ENCODE measurements at regions not wholly inside any gene's neighbourhood (a gene's known extent, or its start where the extent isn't known, plus 50 kb on each side); places are given as distances from the start of the nearest gene placed in this dataset.
"Not testable (repeated sequence)": the region's sequence is repeated elsewhere in the genome, so short reads cannot be mapped to it uniquely, and the experiment has no call there.

DNA sequence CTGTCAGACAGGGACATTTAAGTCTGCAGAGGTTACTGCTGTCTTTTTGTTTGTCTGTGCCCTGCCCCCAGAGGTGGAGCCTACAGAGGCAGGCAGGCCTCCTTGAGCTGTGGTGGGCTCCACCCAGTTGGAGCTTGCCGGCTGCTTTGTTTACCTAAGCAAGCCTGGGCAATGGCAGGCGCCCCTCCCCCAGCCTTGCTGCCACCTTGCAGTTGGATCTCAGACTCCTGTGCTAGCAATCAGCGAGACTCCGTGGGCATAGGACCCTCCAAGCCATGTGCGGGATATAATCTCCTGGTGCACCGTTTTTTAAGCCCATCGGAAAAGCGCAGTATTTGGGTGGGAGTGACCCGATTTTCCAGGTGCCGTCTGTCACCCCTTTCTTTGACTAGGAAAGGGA lies 147.0 kb upstream of the ELL2 start:
- TF ChIP-seq, protein P1, sequence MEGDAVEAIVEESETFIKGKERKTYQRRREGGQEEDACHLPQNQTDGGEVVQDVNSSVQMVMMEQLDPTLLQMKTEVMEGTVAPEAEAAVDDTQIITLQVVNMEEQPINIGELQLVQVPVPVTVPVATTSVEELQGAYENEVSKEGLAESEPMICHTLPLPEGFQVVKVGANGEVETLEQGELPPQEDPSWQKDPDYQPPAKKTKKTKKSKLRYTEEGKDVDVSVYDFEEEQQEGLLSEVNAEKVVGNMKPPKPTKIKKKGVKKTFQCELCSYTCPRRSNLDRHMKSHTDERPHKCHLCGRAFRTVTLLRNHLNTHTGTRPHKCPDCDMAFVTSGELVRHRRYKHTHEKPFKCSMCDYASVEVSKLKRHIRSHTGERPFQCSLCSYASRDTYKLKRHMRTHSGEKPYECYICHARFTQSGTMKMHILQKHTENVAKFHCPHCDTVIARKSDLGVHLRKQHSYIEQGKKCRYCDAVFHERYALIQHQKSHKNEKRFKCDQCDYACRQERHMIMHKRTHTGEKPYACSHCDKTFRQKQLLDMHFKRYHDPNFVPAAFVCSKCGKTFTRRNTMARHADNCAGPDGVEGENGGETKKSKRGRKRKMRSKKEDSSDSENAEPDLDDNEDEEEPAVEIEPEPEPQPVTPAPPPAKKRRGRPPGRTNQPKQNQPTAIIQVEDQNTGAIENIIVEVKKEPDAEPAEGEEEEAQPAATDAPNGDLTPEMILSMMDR (IDR thresholded peaks at IDR 0.05): not testable (repeated sequence)
- TF ChIP-seq POLR2A (IDR thresholded peaks at IDR 0.05); EP300 (IDR thresholded peaks at IDR 0.05; ENCODE audit: low read depth); POLR2AphosphoS5 (IDR thresholded peaks at IDR 0.05): not testable (repeated sequence)
